SH-SY5Y (cell line): ENCODE measurements at regions not wholly inside any gene's neighbourhood (a gene's known extent, or its start where the extent isn't known, plus 50 kb on each side); places are given as distances from the start of the nearest gene placed in this dataset.

ENCODE experiments used
- GATA2 ChIP-seq: IDR thresholded peaks from 2 replicates; pipeline ENCODE4 v1.6.1; 2011; ENCODE audit warnings: mild to moderate bottlenecking, low read depth, low read length
- GATA3 ChIP-seq: IDR thresholded peaks from 2 replicates; pipeline ENCODE4 v1.6.1; 2011; ENCODE audit warnings: low read depth, mild to moderate bottlenecking, low read length, moderate library complexity

- TF ChIP-seq GATA2: no peak
- no peak for TF ChIP-seq GATA3
These were observed 65.3 kb upstream of the DRD5 start for GRCh38 chr4:9716093-9716492.
